Dedifferentiated amniotic fluid mesenchymal stem cell (primary cell): ENCODE measurements at regions not wholly inside any gene's neighbourhood (a gene's known extent, or its start where the extent isn't known, plus 50 kb on each side); places are given as distances from the start of the nearest gene placed in this dataset.
"Not testable (repeated sequence)": the region's sequence is repeated elsewhere in the genome, so short reads cannot be mapped to it uniquely, and the experiment has no call there.

Experiments
- DNase-seq: peaks from one replicate; pipeline ENCODE4 v3.0.0-alpha.2; 2016; ENCODE audit errors: extremely low spot score

DNA sequence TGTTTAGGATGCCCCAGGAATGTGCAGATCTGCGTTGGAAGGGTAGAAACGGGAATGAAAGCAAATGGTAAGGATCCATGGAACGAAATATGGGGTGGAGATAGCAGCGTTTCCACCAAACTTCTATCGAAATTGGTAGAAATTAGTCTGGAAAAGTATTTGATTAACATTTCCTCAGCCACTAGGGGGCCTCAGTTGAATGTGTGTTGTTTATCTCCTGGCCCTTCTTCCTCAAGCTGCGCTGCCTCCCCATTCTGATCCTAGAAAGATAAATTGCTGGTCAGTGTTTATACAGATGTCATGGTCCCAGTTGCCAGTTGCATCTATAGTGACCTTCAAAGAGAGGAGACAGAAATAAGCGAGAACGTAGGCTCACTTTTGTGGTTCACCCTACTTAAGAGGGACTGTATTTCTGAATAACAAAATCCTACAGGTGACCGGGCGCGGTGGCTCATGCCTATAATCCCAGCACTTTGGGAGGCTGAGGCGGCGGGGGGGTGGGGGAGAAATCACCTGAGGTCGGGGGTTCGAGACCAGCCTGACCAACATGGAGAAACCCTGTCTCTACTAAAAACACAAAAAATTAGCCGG is 457.1 kb downstream of the SQOR start:
- DNase-seq = no peak

- not testable (repeated sequence) for DNase-seq
These were observed 463.2 kb downstream of the SQOR start for GRCh38 chr15:46098006-46098405.

GRCh38 chr15:46110755-46111154 is 475.9 kb downstream of the SQOR start:
- no peak for DNase-seq

GRCh38 chr15:46111730-46112129 is 476.9 kb downstream of the SQOR start:
- no peak for DNase-seq

- no peak for DNase-seq
These were observed 482.2 kb downstream of the SQOR start for GRCh38 chr15:46117071-46117470.

GRCh38 chr15:46120713-46121112 is 485.9 kb downstream of the SQOR start:
- no peak for DNase-seq

- no peak for DNase-seq
These were observed 486.6 kb downstream of the SQOR start for GRCh38 chr15:46121441-46121840.

- DNase-seq = no peak
These were observed 491.8 kb downstream of the SQOR start for GRCh38 chr15:46126581-46126980.

- no peak for DNase-seq
These were observed 492.6 kb downstream of the SQOR start for GRCh38 chr15:46127361-46127874.

DNA sequence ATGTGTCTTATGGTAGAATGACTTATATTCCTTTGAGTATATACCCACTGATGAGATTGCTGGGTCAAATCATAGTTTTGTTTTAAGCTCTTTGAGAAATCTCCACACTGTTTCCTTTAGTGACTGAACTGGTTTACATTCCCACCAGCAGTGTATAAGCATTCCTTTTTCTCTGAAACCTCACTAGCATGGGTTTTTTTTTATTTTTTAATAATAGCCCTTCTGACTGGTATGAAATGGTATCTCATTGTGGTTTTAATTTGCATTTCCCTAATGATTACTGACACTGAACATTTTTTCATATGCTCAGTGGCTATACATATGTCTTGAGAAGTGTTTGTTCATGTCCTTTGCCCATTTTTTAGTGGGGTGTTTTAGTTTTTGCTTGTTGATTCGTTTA is 494.3 kb downstream of the SQOR start:
- DNase-seq = no peak

DNA sequence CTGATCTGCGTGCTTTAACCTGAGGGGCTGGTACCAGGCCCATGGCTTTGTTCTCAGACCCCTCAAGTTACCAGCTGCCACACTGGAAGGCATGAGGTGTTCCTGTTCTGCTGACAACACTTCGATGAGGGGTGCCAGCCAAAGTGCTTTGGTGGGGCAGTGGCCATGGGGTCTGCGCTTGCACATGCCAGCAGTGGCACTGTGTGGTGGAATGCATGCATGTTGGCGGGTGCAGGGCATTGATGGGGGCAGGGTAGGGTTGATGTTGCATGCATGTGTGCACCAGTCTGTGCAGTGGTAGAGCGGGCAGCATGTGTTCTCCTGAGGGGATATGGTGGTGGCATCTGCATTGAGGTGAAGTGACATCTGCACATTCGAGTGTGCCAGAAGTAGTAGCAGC is 497.0 kb downstream of the SQOR start:
- no peak for DNase-seq

DNA sequence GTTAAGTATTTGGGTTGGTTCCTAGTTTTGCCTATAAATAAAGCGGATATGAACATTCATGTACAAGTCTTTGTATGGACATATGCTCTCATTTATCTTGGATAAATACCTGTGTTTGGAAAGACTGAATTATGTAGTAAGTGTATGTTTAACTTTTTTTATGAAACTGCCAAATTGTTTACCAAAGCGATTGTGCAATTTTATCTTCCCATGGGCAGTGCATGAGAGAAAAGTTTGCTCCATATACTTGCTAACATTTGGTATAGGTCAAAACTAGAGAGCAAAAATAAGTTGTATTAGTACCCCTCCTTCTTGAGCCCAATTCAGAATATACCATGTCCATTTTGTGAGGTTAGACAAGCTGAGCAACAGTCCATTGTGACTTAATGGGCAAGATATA is 502.6 kb downstream of the SQOR start:
- no peak for DNase-seq

DNA sequence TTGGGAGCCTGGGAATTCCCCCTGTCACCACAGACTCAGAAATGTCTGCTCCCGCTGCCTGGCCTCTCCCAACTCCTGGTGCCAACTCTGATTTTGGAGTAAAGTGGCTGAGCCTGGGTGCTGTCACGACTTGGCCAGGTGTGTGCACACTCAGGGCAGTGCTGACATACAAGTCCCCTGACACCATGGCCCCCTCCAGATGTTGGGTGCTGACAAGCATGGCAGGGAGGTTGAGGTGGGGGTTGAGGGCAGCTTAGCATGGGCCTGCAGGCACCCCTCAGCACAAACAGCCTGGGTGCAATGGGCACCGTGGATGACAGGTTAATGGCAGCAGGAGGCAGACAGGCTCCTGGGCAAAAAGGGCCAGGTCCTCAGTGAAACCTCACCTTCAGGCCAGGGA is 511.2 kb downstream of the SQOR start:
- no peak for DNase-seq

- no peak for DNase-seq
These were observed 512.1 kb downstream of the SQOR start for GRCh38 chr15:46146915-46147314.

DNA sequence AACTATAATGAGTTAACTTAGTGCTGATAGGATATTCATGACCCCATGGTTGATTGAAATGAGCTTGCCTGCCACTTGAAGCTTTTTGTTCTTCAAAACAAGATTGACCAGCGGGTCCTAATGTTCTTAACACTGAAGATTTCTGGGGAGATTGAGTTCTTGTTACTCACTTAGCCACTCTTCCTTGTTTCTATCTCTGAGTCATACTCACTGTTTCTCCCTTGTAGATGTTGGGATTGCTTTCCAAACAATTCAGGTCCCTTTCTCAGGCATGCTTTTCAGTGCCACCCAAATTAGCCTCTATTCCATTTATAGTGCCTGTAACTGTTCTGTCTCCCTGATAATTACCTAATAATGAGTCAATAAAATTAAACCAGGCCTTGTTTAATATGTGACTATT is 517.0 kb downstream of the SQOR start:
- DNase-seq = no peak

DNA sequence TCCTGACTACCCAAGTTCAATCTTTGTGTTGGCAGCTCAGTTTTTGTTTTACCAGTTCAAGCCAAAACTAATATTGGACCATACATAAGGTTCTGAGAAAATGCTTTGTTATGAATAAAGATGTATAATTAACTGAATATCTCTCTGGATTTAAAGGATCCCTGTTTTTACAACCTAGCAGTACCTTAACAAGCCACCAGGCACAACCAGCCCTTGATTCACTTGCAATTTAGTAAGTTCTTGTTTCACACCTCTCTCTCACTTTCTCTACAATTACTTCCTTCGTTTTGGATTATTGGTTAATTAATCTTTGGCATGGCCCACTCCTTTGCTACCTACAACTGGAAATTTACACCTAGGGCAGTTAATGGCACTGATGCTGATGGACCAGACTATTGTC is 531.9 kb downstream of the SQOR start:
- no peak for DNase-seq

DNA sequence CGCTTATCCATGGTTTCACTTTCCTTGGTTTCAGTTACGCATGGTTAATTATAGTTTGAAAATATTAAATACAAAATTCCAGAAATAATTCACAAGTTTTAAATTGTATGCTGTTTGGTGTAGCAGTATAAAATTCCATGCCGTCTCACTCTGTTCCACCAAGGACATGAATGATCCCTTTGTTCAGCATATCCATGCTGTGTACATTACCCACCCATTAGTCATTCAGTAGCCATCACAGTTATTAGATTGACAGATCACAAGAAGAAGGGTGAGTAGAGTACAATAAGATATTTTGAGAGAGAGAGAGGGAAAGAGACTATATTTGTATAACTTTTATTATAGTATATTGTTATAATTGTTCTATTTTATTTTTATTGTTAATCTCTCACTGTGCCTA is 535.5 kb downstream of the SQOR start:
- no peak for DNase-seq

DNA sequence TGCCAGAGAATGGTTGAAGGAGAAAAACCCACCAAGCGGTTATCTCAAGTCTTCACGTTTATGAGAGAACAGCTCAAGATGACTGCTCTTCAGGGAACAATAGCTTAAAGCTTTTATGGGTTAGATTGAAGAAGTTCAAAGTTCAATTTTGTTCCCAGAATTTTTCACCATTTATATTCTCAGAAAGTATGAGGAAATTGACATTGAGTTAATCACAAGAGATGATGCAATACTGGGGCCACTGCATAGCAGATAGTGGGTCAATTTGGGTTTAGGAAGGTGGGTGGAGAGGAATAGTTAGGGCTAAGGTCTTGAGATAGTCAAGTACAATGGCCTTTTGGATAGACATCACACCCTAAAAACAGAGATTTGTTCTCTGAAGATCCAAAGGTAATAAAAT is 539.3 kb downstream of the SQOR start:
- no peak for DNase-seq

- DNase-seq = no peak
These were observed 542.4 kb downstream of the SQOR start for GRCh38 chr15:46177219-46177618.

DNA sequence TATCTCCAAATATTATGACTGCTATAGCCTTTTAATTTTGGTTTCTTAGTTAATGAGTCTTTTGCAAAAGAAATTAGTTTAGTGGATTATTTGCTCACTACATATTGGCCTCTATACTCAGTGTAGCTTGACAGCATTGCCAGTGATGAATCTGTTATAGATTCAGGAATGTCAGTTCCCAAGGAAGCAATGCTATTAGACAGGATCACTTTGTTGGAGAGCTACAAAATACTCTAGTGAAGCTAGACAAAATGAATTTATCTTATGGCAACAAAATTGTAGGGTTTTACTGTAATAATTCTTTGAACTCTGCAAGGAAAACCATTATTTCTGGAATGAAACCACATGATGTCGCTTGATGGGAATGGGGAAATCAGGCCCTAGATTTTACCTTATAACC is 543.3 kb downstream of the SQOR start:
- no peak for DNase-seq

DNA sequence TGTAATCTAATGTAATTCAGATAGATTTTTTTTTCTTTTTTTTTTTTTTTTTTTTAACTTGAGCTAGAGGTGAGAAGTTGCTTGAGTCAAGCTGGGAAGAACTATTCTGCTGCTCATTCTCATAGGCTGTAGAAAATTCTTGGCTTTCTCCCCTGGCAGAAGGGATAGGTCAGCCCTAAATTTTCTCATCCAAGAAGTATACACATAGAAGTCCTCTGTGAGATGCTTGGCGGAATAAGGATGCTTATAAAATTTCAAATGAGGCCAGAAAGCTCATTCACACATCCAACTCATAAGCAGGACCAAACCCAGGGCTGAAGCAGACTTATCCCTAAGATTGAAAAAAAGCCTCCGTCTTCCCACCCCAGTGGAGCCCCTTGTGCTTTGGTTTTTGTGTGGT is 572.5 kb downstream of the SQOR start:
- DNase-seq = no peak

DNA sequence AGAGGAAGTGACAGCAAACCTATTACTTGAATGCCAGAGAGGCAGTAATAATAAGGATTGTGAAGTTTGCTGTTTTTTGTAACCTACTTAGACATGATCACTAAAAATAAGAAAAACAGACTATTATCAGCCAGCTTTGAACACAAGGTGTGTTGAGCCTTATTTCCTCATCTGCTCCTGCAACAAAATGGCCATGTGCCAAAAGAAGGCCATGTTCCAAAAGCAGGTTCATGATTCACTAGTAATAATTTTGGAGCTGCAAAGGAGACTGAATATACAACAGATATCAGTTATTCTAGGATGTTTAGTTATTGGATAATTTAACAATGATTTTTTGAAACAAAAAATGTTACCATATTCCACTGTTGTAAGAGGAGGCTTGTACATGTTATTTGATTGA is 578.7 kb downstream of the SQOR start:
- no peak for DNase-seq

GRCh38 chr15:46222826-46223225 is 588.0 kb downstream of the SQOR start:
- no peak for DNase-seq

DNA sequence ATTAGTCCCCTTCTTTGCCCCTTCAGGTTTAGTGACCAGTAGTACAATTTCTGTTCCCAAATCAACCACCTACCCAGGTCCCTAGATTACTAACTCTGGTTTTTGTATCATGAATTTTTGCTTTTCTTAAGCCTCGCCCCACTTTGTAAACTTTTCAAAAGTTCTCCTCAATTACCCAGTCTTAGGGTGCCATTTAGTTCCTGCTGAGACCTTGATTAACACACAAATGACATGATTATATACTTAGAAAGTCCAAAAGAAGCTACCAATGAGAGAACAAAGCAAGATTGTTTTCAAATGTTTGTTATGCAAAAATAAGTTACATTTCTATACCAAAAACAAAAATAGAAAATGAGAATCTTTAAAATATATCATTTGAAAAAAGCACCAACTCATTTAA is 594.4 kb downstream of the SQOR start:
- DNase-seq = no peak
